H1 (cell line): ENCODE measurements at regions not wholly inside any gene's neighbourhood (a gene's known extent, or its start where the extent isn't known, plus 50 kb on each side); places are given as distances from the start of the nearest gene placed in this dataset.

ENCODE experiments used
- EP300 ChIP-seq, 2 experiments: IDR thresholded peaks; 1 replicate in 1 of 2; 2 replicates in 1 of 2; pipeline ENCODE4 v1.6.1; 2011 to 2012; ENCODE audit warnings: low read depth in 2 of 2, low read length in 2 of 2, mild to moderate bottlenecking in 2 of 2, borderline replicate concordance in 1 of 2, inconsistent platforms in 1 of 2, moderate library complexity in 1 of 2
- FOSL1 ChIP-seq: IDR thresholded peaks from 2 replicates; pipeline ENCODE4 v1.6.1; 2011; ENCODE audit warnings: mild to moderate bottlenecking, low read depth, low read length, moderate library complexity; ENCODE audit not compliant: insufficient read depth
- HDAC2 ChIP-seq, 2 experiments: fragments of 300-600 bp in 1 of 2; sonication (generic) in 1 of 2; IDR thresholded peaks; 2 replicates each; pipeline ENCODE4 v1.6.1; 2011 to 2012; ENCODE audit warnings: low read depth in 2 of 2, low read length in 2 of 2, mild to moderate bottlenecking in 2 of 2, moderate library complexity in 2 of 2, borderline replicate concordance in 1 of 2, inconsistent platforms in 1 of 2
- JUND ChIP-seq: IDR thresholded peaks from 2 replicates; pipeline ENCODE4 v1.6.1; 2011; ENCODE audit warnings: mild to moderate bottlenecking, improper control_type of control experiment, low read length
- KDM1A ChIP-seq: fragments of 200-600, 300-600 bp; sonication (generic); IDR thresholded peaks from 2 replicates; pipeline ENCODE4 v1.7.1; 2016; ENCODE audit warnings: mild to moderate bottlenecking, low read length, borderline replicate concordance
- KDM4A ChIP-seq: IDR thresholded peaks from one replicate; pipeline ENCODE4 v1.7.1; 2012; ENCODE audit warnings: low read depth, mild to moderate bottlenecking, moderate library complexity, low read length, inconsistent platforms; ENCODE audit not compliant: severe bottlenecking
- NANOG ChIP-seq: IDR thresholded peaks from 2 replicates; pipeline ENCODE4 v1.6.1; 2011; ENCODE audit warnings: low read length, low read depth, mild to moderate bottlenecking, inconsistent platforms; ENCODE audit not compliant: insufficient read depth, poor library complexity, severe bottlenecking
- SP4 ChIP-seq: IDR thresholded peaks from 2 replicates; pipeline ENCODE4 v1.6.1; 2012; ENCODE audit warnings: low read length, inconsistent platforms

DNA sequence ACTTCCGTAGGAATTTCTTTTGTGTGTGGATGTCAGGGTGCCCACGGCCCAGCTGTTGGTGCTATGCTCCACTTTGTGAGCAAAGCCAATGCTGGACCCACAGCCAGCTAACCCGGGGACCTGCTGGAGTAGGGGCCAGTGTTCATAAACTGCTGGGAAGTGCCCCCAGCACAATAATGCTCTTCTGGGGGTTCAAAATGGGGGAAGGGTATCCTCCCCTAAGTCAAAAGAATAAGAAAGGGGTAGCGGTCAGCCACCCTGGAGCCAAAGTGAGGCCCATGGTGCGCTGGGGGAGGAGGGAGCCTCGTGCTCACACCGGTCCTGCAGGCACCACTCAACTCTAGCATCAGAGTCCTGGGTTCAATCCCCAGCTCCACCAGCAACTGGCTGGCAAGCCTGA lies 115.8 kb upstream of the NPAS2 start (continued):
- TF ChIP-seq KDM1A (no peak), SP4 (no peak), KDM4A (no peak), HDAC2 (IDR thresholded peaks at IDR 0.05; ENCODE audit: borderline replicate concordance in 1 of 2, low read depth in 2 of 2, low read length in 2 of 2) (no peak), FOSL1 (no peak), EP300 (IDR thresholded peaks at IDR 0.05; ENCODE audit: borderline replicate concordance in 1 of 2, low read depth in 2 of 2, low read length in 2 of 2) (no peak), NANOG (no peak), JUND (no peak)
